DMS153 treated with DMSO at 0.1 percent for 48 hours (cell line): ENCODE measurements at regions not wholly inside any gene's neighbourhood (a gene's known extent, or its start where the extent isn't known, plus 50 kb on each side); places are given as distances from the start of the nearest gene placed in this dataset.

Experiments used
- DNase-seq: peaks from one replicate; lab custom pipeline; 2025; ENCODE audit not compliant: unreplicated experiment; lab: John Stamatoyannopoulos, UW

GRCh38 chr6:16078064-16078463 is 50.8 kb upstream of the MYLIP start:
- DNase-seq, result no peak

DNA sequence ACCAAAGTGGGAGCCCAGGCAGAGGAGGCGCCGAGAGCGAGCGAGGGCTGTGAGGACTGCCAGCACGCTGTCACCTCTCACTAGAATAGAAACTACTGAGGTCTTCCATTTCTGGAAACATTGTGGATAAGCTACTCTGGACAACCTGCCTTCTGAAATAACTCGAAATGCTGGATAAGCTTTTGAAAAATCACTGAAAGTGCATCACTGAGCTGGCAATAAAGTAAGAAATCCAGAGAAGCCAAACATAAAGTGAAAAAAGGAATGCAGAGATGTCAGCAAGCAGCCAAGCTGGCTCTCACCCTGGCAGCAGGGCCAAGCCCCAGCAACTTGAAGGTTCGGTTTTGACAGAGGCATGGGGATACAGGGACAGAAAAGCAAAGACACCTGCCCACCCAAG is 59.2 kb upstream of the MYLIP start:
- DNase-seq, result no peak

DNA sequence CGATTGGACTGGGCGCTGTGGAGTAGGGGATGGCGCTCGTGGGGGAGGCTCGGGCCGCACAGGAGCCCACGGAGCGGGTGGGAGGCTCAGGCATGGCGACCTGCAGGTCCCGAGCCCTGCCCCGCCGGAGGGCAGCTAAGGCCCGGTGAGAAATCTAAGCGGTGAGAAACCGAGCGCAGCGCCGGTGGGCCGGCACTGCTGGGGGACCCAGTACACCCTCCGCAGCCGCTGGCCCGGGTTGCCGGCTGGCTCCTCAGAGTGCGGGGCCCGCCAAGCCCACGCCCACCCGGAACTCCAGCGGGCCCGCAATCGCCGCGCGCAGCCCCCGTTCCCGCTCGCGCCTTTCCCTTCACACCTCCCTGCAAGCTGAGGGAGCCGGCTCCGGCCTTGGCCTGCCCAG is 59.7 kb upstream of the MYLIP start:
- DNase-seq, result no peak

- no peak for DNase-seq
Measured at GRCh38 chr6:16067568-16067967, 61.3 kb upstream of the MYLIP start.

DNA sequence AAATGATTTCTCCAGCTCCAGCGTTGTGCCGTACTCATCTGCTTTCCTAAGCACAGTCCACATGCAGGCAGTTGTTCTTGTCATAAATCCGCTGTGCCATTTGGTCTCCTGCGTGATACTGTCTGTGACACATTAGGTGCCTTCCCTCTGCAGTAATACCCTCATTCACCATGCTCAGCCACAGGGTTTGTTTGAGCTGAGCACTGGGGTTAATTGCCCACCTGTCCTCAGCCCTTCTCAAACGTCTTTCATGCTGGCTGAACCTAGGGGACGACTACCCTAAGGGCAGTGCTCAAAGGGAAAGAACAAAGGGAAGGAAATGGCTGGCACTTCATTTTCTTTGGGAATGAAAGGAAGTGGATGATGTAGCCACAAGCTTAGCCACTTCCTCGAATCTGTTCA is 64.2 kb upstream of the MYLIP start:
- DNase-seq, result peak; percentile 82

DNA sequence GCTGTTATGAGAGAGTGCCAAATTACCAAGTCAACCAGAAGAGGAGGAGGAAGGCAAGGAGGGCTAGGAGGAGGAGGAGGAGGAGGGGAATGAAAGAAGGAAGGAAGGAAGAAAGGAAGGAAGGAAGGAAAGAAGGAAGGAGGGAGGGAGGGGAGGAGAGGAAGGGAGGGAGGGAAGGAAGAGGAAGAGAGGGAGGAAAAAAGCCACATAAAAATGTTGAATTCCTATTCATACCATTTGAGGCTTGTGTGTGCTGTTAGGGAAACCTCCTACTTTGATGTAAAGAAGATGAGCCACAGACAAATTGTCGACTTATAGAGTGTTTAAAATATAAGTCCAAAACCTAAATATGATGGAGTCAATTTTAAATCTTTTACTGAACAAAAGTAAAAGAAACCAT is 65.3 kb upstream of the MYLIP start:
- no peak for DNase-seq

DNA sequence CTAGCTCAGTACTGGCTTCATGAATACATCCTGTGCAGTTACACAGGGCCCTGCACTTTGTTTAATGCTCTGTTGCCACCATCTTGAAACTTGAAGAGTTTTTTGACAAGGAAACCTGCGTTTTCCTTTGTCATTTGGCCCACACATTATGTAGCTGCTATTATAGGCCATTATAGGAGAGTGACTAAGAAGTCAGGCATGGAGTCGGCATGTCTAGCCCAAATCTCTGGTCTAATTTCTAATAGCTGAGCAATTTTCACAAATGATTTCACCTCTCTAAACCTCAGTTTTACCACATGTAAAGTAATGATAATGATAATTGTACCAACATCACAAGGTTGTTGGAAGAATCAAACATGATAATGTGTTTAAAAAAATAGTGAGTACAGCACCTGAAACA is 67.1 kb upstream of the MYLIP start:
- no peak for DNase-seq

GRCh38 chr6:16060039-16060438 is 68.8 kb upstream of the MYLIP start:
- DNase-seq, result peak; percentile 41

DNA sequence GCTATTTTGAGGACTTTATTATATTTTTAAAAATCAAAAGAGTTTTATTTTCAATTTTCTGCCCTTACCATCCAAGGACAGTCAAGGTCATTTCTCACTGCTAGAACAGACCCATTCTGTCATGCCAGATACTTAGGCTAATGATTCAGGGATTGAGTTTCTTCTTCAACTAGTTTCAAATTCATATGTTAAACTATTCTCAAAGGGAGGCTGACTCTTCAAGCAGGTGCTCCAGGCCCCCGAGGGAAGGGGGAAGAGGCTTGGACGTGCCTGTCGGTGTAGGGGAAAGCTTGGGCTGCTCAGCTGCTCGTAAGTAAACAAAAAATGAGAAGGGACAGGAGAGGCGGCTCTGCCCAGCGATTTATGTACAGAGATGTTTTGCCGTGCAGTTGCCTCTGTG is 69.4 kb upstream of the MYLIP start:
- peak; percentile 63 for DNase-seq

DNA sequence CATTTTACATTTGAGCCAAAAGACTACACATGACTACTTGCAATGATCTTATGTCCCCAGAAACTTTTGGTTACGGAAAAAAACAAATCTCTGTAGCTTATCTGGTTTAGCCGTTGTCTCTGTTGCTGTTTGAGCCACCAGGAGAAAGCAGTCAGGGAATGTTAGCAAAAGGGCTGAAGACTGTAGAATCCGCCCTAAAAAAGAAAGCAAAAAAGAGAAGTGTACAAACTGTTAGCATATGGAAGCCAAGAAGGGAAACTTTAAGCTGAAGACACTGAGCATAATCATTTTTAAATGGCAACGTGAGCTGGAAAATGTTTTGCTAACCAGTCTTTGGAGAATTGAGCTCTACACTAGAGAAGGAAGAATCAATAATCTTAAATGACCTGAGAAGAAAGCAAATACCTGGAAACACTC is 69.9 kb upstream of the MYLIP start:
- DNase-seq, result no peak

DNA sequence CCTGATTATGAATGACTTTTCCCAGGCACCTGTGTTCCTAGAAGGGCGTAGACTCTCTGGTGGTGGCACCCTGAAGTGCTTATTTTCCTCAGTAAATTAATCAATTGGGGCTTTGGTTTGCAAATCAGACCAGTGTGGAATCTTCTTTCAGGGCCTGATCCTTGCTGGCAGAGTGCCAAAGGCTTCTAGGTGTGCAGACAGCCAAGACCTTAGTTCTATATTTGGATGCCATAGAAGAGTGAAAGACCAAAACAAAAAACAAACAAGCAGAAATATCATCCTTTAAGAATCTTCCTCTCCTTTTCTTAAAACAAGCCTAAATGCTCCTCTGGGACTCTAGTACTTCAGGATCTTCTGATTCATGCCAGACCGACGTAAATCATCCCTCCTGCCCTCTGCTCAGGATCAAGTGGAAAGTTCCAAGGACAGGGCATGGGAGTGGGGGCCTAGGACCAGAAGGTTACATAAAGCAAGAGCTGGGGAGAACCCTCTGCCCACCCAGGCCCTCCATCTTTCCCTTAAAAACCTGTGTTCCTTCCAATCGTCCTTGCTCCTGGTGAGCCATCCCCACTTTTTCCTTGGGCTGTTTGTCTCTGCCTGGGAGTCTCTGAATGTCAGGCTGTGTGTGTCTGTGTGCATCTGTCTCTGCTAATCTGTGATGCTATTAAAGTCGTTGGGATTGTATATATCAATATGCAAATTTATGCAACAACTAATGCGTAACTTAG is 70.5 kb upstream of the MYLIP start:
- DNase-seq, result no peak

GRCh38 chr6:16057446-16057845 is 71.4 kb upstream of the MYLIP start:
- no peak for DNase-seq

GRCh38 chr6:16056263-16056870 is 72.5 kb upstream of the MYLIP start:
- DNase-seq, result no peak

- DNase-seq, result no peak
Measured at GRCh38 chr6:16055852-16056251, 73.0 kb upstream of the MYLIP start.

GRCh38 chr6:16049168-16049567 is 79.7 kb upstream of the MYLIP start:
- DNase-seq, result no peak

DNA sequence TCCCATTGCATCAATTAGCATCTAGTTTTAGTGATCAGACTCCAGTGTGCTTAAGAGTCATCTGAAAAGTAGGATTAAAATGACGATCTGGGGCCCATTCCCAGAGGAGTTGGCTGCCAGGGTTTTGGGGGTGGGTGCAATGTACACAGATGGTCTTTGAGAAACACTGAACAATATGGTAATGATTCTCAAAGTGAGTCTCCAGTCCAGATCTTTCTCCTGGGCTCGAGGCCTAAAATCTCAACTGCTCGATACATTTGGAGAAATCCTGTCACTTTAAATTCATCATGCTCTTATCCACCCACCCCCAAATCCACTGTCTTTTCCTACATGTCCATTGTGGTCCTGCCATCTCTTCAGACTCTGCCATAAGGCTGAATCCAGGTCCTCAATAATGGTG is 80.7 kb upstream of the MYLIP start:
- no peak for DNase-seq

GRCh38 chr6:16047435-16047990 is 81.4 kb upstream of the MYLIP start:
- DNase-seq, result no peak

- DNase-seq, result no peak
Measured at GRCh38 chr6:16045238-16045637, 83.6 kb upstream of the MYLIP start.

DNA sequence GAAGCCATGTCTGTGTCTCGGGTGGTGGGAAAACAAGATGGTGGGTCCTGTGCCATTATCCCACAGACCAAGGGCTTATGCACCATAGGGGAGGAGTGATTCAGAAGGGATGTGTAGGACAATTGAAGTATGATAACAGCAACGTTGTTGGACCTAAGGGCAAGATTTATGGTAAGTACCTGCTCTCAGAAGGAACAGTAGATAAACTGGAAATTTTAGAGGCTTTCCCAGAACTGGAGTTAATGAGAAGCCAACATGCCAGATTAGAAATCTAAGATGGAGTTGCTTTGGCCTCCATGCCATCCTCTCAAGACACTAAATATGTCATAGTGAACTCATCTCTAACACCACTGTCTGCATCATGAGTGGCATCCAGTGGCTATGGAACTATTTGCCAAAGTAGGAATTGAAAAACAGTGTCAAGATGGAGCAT is 84.7 kb upstream of the MYLIP start:
- no peak for DNase-seq

- DNase-seq, result no peak
Measured at GRCh38 chr6:16043171-16044135, 85.4 kb upstream of the MYLIP start.

DNA sequence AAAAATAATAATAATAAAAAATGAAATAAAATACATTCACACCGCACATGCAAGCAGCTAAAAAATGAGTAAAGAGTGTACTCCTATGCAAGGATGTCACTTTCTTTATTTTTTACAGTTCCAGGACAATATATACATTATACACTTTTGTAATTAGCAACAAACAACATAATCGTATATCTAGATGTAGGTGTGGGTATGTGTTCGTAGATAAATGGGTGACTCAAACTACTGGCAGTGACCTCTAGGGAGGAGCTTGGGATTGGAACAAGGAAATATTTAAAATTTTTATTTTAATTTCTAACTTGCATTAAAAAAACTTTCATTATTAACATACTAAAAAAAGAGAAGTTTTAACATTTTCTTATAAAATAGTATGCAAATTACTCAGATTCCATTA is 86.1 kb upstream of the MYLIP start:
- no peak for DNase-seq
